ENCODE measurements at regions not wholly inside any gene's neighbourhood (a gene's known extent, or its start where the extent isn't known, plus 50 kb on each side); places are given as distances from the start of the nearest gene placed in this dataset.
A peak's percentile ranks its signal among the peaks of the same experiment; 100 is the strongest.

DNA sequence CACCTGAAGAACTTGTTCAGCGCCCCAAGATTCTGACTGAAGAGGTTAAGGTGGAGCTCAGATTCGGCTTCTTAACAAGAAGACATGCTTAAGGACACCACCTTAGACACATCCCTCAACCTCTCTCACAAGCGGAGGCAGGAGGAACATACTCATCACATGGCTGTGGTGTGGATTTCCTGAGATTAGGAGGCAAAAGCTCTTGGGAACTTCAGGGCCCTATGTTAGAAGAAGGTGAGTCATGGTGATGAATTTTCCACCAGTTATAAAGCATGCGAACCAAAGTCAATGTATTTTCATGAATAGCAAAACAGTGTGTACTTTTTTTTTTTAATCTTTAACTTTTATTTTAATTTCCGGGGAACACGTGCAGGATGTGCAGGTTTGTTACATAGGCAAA lies 212.2 kb upstream of the SUCLG2 start:
- H3K27ac ChIP-seq (ENCODE audit: low read depth in 1 of 2, low read length in 2 of 2) = no peak overlapping the region
- no peak overlapping the region for H3K4me3 ChIP-seq (replicated peaks in 1 of 3; ENCODE audit: low read depth in 2 of 3, low read length in 3 of 3)
- no peaks in the 10 kb centered on the region for H3K36me3 ChIP-seq (replicated peaks in 1 of 2; ENCODE audit: control insufficient read depth in 1 of 2, insufficient read depth in 2 of 2, low read length in 2 of 2)
- H3K27me3 Mint-ChIP-seq (ENCODE audit: low read depth in 3 of 3) = peaks cover 0 to 2% (median 0%) of the 10 kb centered on the region in 3 donors
- H3K9me3 Mint-ChIP-seq = peaks cover 0 to 4% (median 2%) of the 10 kb centered on the region in 7 donors
- H3K4me3 Mint-ChIP-seq = no peak overlapping the region
- H3K4me1 ChIP-seq (ENCODE audit: control insufficient read depth in 1 of 2, insufficient read depth in 2 of 2, low read length in 2 of 2) = no peaks in the 10 kb centered on the region
- no CpG with 5 or more reads among the region's 6 CpGs for WGBS (ENCODE audit: insufficient coverage)
- no peak overlapping the region for H2AFZ ChIP-seq (ENCODE audit: insufficient read depth, low read depth, low read length, poor library complexity, severe bottlenecking)
- DNase-seq = no peak
- H3K36me3 Mint-ChIP-seq = no peaks in the 10 kb centered on the region
- H3K79me2 ChIP-seq (ENCODE audit: insufficient read depth, low read length) = no peaks in the 10 kb centered on the region
- no peaks in the 10 kb centered on the region for H3K4me1 Mint-ChIP-seq
- H3K27me3 ChIP-seq (ENCODE audit: control insufficient read depth in 2 of 2, insufficient read depth in 2 of 2, low read length in 2 of 2) = no peaks in the 10 kb centered on the region
- H3K9me3 ChIP-seq (replicated peaks in 1 of 2; ENCODE audit: control insufficient read depth in 1 of 2, insufficient read depth in 1 of 2, low read length in 2 of 2) = no peaks in the 10 kb centered on the region
- TF ChIP-seq, protein P1, sequence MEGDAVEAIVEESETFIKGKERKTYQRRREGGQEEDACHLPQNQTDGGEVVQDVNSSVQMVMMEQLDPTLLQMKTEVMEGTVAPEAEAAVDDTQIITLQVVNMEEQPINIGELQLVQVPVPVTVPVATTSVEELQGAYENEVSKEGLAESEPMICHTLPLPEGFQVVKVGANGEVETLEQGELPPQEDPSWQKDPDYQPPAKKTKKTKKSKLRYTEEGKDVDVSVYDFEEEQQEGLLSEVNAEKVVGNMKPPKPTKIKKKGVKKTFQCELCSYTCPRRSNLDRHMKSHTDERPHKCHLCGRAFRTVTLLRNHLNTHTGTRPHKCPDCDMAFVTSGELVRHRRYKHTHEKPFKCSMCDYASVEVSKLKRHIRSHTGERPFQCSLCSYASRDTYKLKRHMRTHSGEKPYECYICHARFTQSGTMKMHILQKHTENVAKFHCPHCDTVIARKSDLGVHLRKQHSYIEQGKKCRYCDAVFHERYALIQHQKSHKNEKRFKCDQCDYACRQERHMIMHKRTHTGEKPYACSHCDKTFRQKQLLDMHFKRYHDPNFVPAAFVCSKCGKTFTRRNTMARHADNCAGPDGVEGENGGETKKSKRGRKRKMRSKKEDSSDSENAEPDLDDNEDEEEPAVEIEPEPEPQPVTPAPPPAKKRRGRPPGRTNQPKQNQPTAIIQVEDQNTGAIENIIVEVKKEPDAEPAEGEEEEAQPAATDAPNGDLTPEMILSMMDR (IDR thresholded peaks at IDR 0.05) = no peak
- H3K4me2 ChIP-seq (replicated peaks; ENCODE audit: extremely low read depth, low read length, poor library complexity, severe bottlenecking) = no peak overlapping the region
- H4K20me1 ChIP-seq (ENCODE audit: insufficient read depth, low read length) = no peaks in the 10 kb centered on the region
- no peak overlapping the region for H3K9ac ChIP-seq (ENCODE audit: insufficient read depth, low read length, poor library complexity, severe bottlenecking)
- H3K27ac Mint-ChIP-seq = no peak overlapping the region
- intact Hi-C loops (cut with micrococcal nuclease) = no loop called here

DNA sequence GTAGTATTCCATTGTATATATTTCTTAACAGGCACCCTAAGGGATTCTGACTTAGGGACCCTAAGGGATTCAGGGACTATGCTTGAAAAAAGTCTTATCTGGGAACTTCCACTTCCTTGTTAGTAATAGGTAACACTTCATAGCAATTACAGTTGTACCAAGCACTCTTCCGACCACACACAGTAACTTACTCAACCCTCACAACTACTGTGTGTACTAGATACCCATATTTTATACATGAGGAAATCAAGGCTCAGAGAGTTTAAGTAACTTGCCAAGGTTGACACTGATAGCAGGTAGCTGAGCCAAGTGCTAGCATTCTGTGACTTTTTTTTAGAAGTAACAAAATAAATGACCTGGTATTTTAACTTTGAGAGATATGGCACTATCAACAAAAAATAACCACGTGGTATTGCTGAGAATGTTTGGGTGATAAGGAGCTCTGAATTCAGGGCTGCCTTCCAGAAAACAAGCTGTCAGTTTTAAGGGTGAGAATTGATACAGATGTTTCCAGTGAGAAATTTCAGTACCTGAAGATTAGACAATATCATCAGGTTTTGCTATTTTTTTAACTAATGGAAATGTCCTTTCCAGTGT lies 210.3 kb upstream of the SUCLG2 start:
- Mint-ChIP-seq H3K36me3 (no peaks in the 10 kb centered on the region), H3K4me3 (no peak overlapping the region), H3K9me3 (peaks cover 0 to 4% (median 2%) of the 10 kb centered on the region in 7 donors), H3K27ac (peak overlapping the region in 1 of 7 donors; percentile 5), H3K4me1 (no peaks in the 10 kb centered on the region), H3K27me3 (ENCODE audit: low read depth in 3 of 3) (peaks cover 0 to 3% (median 2%) of the 10 kb centered on the region in 3 donors)
- Histone ChIP-seq H2AFZ (ENCODE audit: insufficient read depth, low read depth, low read length, poor library complexity, severe bottlenecking) (no peak overlapping the region), H3K4me1 (ENCODE audit: control insufficient read depth in 1 of 2, insufficient read depth in 2 of 2, low read length in 2 of 2) (no peaks in the 10 kb centered on the region), H3K27me3 (ENCODE audit: control insufficient read depth in 2 of 2, insufficient read depth in 2 of 2, low read length in 2 of 2) (no peaks in the 10 kb centered on the region), H3K79me2 (ENCODE audit: insufficient read depth, low read length) (no peaks in the 10 kb centered on the region), H3K4me3 (replicated peaks in 1 of 3; ENCODE audit: low read depth in 2 of 3, low read length in 3 of 3) (no peak overlapping the region), H3K9ac (ENCODE audit: insufficient read depth, low read length, poor library complexity, severe bottlenecking) (no peak overlapping the region), H3K36me3 (replicated peaks in 1 of 2; ENCODE audit: control insufficient read depth in 1 of 2, insufficient read depth in 2 of 2, low read length in 2 of 2) (no peaks in the 10 kb centered on the region), H3K9me3 (replicated peaks in 1 of 2; ENCODE audit: control insufficient read depth in 1 of 2, insufficient read depth in 1 of 2, low read length in 2 of 2) (no peaks in the 10 kb centered on the region), H3K4me2 (replicated peaks; ENCODE audit: extremely low read depth, low read length, poor library complexity, severe bottlenecking) (no peak overlapping the region), H4K20me1 (ENCODE audit: insufficient read depth, low read length) (no peaks in the 10 kb centered on the region), H3K27ac (ENCODE audit: low read depth in 1 of 2, low read length in 2 of 2) (no peak overlapping the region)
- TF ChIP-seq, protein P1 (IDR thresholded peaks at IDR 0.05) = no peak
- intact Hi-C loops (cut with micrococcal nuclease) = no loop called here
- DNase-seq = no peak
- no CpG with 5 or more reads among the region's 2 CpGs for WGBS (ENCODE audit: insufficient coverage)
